GM23248 (cell line): ENCODE measurements at regions not wholly inside any gene's neighbourhood (a gene's known extent, or its start where the extent isn't known, plus 50 kb on each side); places are given as distances from the start of the nearest gene placed in this dataset.

ENCODE experiments used
- EZH2 ChIP-seq: fragments of 200-600 bp; sonication (generic); IDR thresholded peaks from 2 replicates; pipeline ENCODE4 v1.6.1; 2018; ENCODE audit warnings: antibody characterized with exemption, mild to moderate bottlenecking; ENCODE audit not compliant: insufficient read depth, poor library complexity, severe bottlenecking
- EZH2phosphoT487 ChIP-seq: fragments of 200-600 bp; sonication (generic); IDR thresholded peaks from 2 replicates; pipeline ENCODE4 v1.6.1; 2018; ENCODE audit warnings: antibody characterized with exemption, moderate library complexity, mild to moderate bottlenecking, low read depth; ENCODE audit not compliant: insufficient read depth

- TF ChIP-seq EZH2phosphoT487 (no peak), EZH2 (no peak)
These were observed 122.9 kb upstream of the DAB2 start for GRCh38 chr5:39547553-39548154.
